GM23338 (cell line): ENCODE measurements at regions not wholly inside any gene's neighbourhood (a gene's known extent, or its start where the extent isn't known, plus 50 kb on each side); places are given as distances from the start of the nearest gene placed in this dataset.

ENCODE experiments used
- CREB1 ChIP-seq: fragments of 250-450 bp; sonication (Bioruptor Pico); IDR thresholded peaks from 2 replicates; pipeline ENCODE4 v1.5.0; 2020; ENCODE audit warnings: low read depth, mild to moderate bottlenecking, moderate library complexity
- EZH2 ChIP-seq: fragments of 200-600 bp; sonication (generic); IDR thresholded peaks from one replicate; pipeline ENCODE4 v1.8.0; 2017; ENCODE audit warnings: antibody characterized with exemption, mild to moderate bottlenecking, low read depth; ENCODE audit not compliant: unreplicated experiment
- EZH2phosphoT487 ChIP-seq: fragments of 200-600 bp; sonication (generic); IDR thresholded peaks from one replicate; pipeline ENCODE4 v1.8.1; 2018; ENCODE audit warnings: antibody characterized with exemption; ENCODE audit not compliant: unreplicated experiment
- JUNB ChIP-seq: IDR thresholded peaks from one replicate; pipeline ENCODE4 v1.6.1; 2016; ENCODE audit warnings: antibody characterized with exemption; ENCODE audit not compliant: unreplicated experiment
- POLR2AphosphoS5 ChIP-seq: IDR thresholded peaks from 2 replicates; pipeline ENCODE4 v1.6.1; 2016; ENCODE audit warnings: antibody characterized with exemption, low read depth
- STAT1 ChIP-seq: IDR thresholded peaks from one replicate; pipeline ENCODE4 v1.6.1; 2016; ENCODE audit warnings: antibody characterized with exemption; ENCODE audit not compliant: unreplicated experiment
- ZNF114 ChIP-seq: fragments of 250-450 bp; sonication (Bioruptor Pico); IDR thresholded peaks from 2 replicates; pipeline ENCODE4 v1.5.0; 2020; ENCODE audit warnings: mild to moderate bottlenecking, moderate library complexity
- ZNF331 ChIP-seq: fragments of 250-450 bp; sonication (Bioruptor Pico); IDR thresholded peaks from 2 replicates; pipeline ENCODE4 v1.5.0; 2020; ENCODE audit warnings: low read depth, mild to moderate bottlenecking, moderate library complexity
- TF ChIP-seq, protein P1 (sequence below), 2 experiments: fragments of 200-600 bp in 1 of 2; sonication (generic) in 1 of 2; conservative IDR thresholded peaks; 2 replicates each; pipeline versions ENCODE4 v1.5.1 to v1.6.1; 2016 to 2017; ENCODE audit warnings: antibody characterized with exemption in 2 of 2, low read depth in 2 of 2, mild to moderate bottlenecking in 2 of 2, moderate library complexity in 1 of 2
- TF ChIP-seq, protein P2 (sequence below): IDR thresholded peaks from one replicate; pipeline ENCODE4 v1.6.1; 2018; ENCODE audit warnings: antibody characterized with exemption; ENCODE audit not compliant: unreplicated experiment
- TF ChIP-seq, protein P3 (sequence below): IDR thresholded peaks from 2 replicates; pipeline ENCODE4 v1.6.1; 2016; ENCODE audit warnings: antibody characterized with exemption

DNA sequence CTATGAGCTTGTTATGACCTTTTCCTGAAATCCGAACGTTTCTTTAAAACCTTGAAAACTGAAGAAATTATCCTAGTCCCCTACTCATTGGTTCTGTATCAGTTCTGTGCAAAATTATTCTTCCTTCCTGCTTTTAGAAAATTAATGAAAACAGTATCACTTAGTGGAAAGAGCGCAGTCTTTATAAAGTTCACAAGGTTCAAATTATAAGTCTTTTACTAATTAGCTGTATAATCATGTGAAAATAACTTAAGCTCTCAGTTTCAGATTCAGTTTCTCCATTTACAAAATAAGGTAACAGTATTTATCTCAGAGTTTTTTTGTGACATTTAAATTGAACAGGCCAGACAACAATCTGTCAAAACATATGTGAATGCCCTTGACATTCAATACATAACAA, 306.1 kb downstream of the ADAMTS20 start:
- TF ChIP-seq, protein P1, sequence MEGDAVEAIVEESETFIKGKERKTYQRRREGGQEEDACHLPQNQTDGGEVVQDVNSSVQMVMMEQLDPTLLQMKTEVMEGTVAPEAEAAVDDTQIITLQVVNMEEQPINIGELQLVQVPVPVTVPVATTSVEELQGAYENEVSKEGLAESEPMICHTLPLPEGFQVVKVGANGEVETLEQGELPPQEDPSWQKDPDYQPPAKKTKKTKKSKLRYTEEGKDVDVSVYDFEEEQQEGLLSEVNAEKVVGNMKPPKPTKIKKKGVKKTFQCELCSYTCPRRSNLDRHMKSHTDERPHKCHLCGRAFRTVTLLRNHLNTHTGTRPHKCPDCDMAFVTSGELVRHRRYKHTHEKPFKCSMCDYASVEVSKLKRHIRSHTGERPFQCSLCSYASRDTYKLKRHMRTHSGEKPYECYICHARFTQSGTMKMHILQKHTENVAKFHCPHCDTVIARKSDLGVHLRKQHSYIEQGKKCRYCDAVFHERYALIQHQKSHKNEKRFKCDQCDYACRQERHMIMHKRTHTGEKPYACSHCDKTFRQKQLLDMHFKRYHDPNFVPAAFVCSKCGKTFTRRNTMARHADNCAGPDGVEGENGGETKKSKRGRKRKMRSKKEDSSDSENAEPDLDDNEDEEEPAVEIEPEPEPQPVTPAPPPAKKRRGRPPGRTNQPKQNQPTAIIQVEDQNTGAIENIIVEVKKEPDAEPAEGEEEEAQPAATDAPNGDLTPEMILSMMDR (conservative IDR thresholded peaks at IDR 0.05; ENCODE audit: low read depth in 2 of 2), result no peak
- no peak for TF ChIP-seq EZH2
- TF ChIP-seq, protein P2, sequence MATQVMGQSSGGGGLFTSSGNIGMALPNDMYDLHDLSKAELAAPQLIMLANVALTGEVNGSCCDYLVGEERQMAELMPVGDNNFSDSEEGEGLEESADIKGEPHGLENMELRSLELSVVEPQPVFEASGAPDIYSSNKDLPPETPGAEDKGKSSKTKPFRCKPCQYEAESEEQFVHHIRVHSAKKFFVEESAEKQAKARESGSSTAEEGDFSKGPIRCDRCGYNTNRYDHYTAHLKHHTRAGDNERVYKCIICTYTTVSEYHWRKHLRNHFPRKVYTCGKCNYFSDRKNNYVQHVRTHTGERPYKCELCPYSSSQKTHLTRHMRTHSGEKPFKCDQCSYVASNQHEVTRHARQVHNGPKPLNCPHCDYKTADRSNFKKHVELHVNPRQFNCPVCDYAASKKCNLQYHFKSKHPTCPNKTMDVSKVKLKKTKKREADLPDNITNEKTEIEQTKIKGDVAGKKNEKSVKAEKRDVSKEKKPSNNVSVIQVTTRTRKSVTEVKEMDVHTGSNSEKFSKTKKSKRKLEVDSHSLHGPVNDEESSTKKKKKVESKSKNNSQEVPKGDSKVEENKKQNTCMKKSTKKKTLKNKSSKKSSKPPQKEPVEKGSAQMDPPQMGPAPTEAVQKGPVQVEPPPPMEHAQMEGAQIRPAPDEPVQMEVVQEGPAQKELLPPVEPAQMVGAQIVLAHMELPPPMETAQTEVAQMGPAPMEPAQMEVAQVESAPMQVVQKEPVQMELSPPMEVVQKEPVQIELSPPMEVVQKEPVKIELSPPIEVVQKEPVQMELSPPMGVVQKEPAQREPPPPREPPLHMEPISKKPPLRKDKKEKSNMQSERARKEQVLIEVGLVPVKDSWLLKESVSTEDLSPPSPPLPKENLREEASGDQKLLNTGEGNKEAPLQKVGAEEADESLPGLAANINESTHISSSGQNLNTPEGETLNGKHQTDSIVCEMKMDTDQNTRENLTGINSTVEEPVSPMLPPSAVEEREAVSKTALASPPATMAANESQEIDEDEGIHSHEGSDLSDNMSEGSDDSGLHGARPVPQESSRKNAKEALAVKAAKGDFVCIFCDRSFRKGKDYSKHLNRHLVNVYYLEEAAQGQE, result no peak
- no peak for TF ChIP-seq EZH2phosphoT487
- TF ChIP-seq POLR2AphosphoS5, result no peak
- no peak for TF ChIP-seq JUNB
- TF ChIP-seq CREB1 (CRISPR knock-in tag), result no peak
- TF ChIP-seq, protein P3, sequence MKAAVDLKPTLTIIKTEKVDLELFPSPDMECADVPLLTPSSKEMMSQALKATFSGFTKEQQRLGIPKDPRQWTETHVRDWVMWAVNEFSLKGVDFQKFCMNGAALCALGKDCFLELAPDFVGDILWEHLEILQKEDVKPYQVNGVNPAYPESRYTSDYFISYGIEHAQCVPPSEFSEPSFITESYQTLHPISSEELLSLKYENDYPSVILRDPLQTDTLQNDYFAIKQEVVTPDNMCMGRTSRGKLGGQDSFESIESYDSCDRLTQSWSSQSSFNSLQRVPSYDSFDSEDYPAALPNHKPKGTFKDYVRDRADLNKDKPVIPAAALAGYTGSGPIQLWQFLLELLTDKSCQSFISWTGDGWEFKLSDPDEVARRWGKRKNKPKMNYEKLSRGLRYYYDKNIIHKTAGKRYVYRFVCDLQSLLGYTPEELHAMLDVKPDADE, result no peak
- no peak for TF ChIP-seq ZNF114
- no peak for TF ChIP-seq ZNF331
- TF ChIP-seq STAT1, result no peak
